Peyer's patch (tissue), 4 donors: ENCODE measurements at regions not wholly inside any gene's neighbourhood (a gene's known extent, or its start where the extent isn't known, plus 50 kb on each side); places are given as distances from the start of the nearest gene placed in this dataset.

ENCODE experiments used
- DNase-seq, 3 donors: peaks; one replicate each; pipeline ENCODE4 v3.0.0-alpha.2; 2017 to 2019
- H3K27ac ChIP-seq, 4 donors: fragments of 200-600 bp; sonication (generic); one replicate each; pipeline ENCODE4 v1.5.1; 2016 to 2019
- H3K27me3 ChIP-seq, 2 donors: fragments of 200-600 bp; sonication (generic); one replicate each; pipeline ENCODE4 v1.5.1; 2019
- H3K36me3 ChIP-seq, 3 donors: fragments of 200-600 bp; sonication (generic); one replicate each; pipeline ENCODE4 v1.5.1; 2016 to 2019
- H3K4me1 ChIP-seq, 4 donors: fragments of 200-600 bp; sonication (generic); one replicate each; pipeline ENCODE4 v1.5.1; 2016 to 2019
- H3K4me3 ChIP-seq, 4 donors: fragments of 200-600 bp; sonication (generic); 1 replicate in 3 of 4; 2 replicates in 1 of 4; pipeline ENCODE4 v1.5.1; 2016 to 2019; ENCODE audit warnings: mild to moderate bottlenecking in 1 of 4
- H3K9me3 ChIP-seq, 4 donors: fragments of 200-600 bp; sonication (generic); one replicate each; pipeline ENCODE4 v1.5.1; 2016 to 2019; ENCODE audit warnings: mild to moderate bottlenecking in 1 of 4
- POLR2A ChIP-seq, 2 donors: fragments of 450-650 bp; IDR thresholded peaks; one replicate each; pipeline ENCODE4 v1.5.1; 2017; ENCODE audit warnings: antibody characterized with exemption in 2 of 2, mild to moderate bottlenecking in 2 of 2, moderate library complexity in 2 of 2
- TF ChIP-seq, protein P1 (sequence below), 6 experiments: fragments of 450-650 bp in 4 of 6; fragments of 200-600 bp in 2 of 6; sonication (generic) in 1 of 6; IDR thresholded peaks; one replicate each; pipeline ENCODE4 v1.5.1; 2017 to 2019; ENCODE audit warnings: antibody characterized with exemption in 6 of 6, mild to moderate bottlenecking in 3 of 6, moderate library complexity in 1 of 6

DNA sequence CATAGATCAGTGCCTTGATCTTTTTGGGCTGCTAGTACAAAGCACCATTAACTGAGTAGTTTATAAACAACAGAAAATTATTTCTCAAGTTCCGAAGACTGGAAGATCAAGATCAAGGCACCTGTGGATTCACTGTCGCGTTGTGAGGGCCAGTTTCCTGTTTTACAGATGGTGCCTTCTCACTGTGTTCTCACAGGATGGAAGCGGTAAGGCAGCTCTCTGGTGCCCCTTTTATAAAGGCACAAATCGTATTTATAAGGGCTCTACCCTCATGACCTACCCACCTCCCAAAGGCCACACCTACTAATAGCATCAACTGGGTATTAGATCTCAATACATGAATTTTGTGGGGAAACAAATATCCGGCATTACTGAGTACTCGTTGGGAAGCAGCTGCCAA, 729.5 kb upstream of the SLC39A10 start:
- DNase-seq: no peak
- no peaks in the 10 kb centered on the region for H3K27me3 ChIP-seq
- no peaks in the 10 kb centered on the region for H3K36me3 ChIP-seq
- H3K9me3 ChIP-seq: no peaks in the 10 kb centered on the region
- H3K27ac ChIP-seq: no peak overlapping the region
- H3K4me3 ChIP-seq: no peak overlapping the region
- H3K4me1 ChIP-seq: no peaks in the 10 kb centered on the region
- TF ChIP-seq, protein P1, sequence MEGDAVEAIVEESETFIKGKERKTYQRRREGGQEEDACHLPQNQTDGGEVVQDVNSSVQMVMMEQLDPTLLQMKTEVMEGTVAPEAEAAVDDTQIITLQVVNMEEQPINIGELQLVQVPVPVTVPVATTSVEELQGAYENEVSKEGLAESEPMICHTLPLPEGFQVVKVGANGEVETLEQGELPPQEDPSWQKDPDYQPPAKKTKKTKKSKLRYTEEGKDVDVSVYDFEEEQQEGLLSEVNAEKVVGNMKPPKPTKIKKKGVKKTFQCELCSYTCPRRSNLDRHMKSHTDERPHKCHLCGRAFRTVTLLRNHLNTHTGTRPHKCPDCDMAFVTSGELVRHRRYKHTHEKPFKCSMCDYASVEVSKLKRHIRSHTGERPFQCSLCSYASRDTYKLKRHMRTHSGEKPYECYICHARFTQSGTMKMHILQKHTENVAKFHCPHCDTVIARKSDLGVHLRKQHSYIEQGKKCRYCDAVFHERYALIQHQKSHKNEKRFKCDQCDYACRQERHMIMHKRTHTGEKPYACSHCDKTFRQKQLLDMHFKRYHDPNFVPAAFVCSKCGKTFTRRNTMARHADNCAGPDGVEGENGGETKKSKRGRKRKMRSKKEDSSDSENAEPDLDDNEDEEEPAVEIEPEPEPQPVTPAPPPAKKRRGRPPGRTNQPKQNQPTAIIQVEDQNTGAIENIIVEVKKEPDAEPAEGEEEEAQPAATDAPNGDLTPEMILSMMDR (IDR thresholded peaks at IDR 0.05): no peak
- no peak for TF ChIP-seq POLR2A (IDR thresholded peaks at IDR 0.05)

DNA sequence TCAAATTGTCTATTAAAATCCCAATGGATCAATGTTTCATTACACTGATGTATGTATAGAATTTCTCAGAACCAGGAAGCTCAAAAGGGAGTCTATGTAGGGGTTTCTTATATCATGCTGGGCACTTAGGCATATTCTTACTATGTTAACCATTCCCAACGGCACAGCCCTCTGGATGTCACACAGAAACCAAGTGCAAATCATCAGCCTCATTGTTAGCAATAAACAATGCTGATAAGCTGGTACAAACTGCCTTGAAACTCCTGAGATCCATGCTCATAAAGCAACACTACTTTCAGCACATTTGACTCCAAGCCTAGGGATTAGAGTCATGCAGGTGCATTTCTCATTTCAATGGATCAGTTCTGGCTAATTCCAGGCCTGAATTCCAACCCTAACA, 730.2 kb upstream of the SLC39A10 start:
- no peaks in the 10 kb centered on the region for H3K4me1 ChIP-seq
- TF ChIP-seq, protein P1 (IDR thresholded peaks at IDR 0.05): no peak
- TF ChIP-seq POLR2A (IDR thresholded peaks at IDR 0.05): no peak
- no peaks in the 10 kb centered on the region for H3K9me3 ChIP-seq
- no peaks in the 10 kb centered on the region for H3K36me3 ChIP-seq
- no peak overlapping the region for H3K4me3 ChIP-seq
- no peak for DNase-seq
- no peak overlapping the region for H3K27ac ChIP-seq
- no peaks in the 10 kb centered on the region for H3K27me3 ChIP-seq

DNA sequence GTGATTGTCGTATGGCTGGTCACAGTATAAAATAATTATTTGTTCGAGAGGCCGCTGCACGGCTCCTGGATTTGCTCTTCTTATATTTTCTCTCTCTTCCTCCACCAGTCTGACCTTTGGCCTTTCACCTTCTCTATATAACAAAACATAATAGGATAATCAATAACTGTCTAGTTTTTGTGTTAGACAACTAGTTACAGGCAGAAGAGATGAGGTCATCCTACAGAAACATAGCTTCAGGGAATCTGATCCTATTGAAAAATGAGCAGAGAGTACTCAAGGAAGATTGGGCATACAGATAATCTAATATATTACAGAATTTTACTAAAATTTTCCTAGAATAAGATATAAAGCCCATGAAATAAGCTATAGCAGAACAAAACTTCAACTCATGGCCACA, 731.3 kb upstream of the SLC39A10 start:
- Histone ChIP-seq H3K9me3 (no peaks in the 10 kb centered on the region), H3K27ac (no peak overlapping the region), H3K27me3 (no peaks in the 10 kb centered on the region), H3K4me1 (no peaks in the 10 kb centered on the region), H3K4me3 (no peak overlapping the region), H3K36me3 (no peaks in the 10 kb centered on the region)
- TF ChIP-seq, protein P1 (IDR thresholded peaks at IDR 0.05): no peak
- TF ChIP-seq POLR2A (IDR thresholded peaks at IDR 0.05): no peak
- no peak for DNase-seq

DNA sequence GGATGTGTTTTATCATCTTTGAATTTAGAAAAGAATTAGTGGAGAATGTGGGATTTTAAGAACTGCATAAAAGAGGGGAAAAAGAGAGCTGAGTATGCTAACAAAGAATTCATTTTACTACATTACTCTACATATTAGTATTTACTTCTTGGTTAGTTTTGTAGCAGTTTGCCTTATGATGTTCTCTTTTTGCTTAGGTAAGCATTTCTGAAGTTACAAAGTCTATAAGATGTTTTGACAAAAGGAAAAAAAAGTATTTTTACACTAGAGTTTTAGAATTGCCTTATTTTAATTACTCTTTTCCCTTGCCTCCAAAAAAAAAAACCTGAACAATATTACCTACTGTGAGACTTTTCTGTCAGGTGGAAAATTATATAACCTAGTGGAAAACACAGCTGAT, 739.5 kb upstream of the SLC39A10 start:
- TF ChIP-seq, protein P1 (IDR thresholded peaks at IDR 0.05): no peak
- TF ChIP-seq POLR2A (IDR thresholded peaks at IDR 0.05): no peak
- no peak overlapping the region for H3K4me3 ChIP-seq
- DNase-seq: no peak
- H3K36me3 ChIP-seq: no peaks in the 10 kb centered on the region
- no peaks in the 10 kb centered on the region for H3K27me3 ChIP-seq
- no peaks in the 10 kb centered on the region for H3K4me1 ChIP-seq
- no peaks in the 10 kb centered on the region for H3K9me3 ChIP-seq
- H3K27ac ChIP-seq: no peak overlapping the region

- TF ChIP-seq, protein P1 (IDR thresholded peaks at IDR 0.05): no peak
- TF ChIP-seq POLR2A (IDR thresholded peaks at IDR 0.05): no peak
These were observed 741.5 kb upstream of the SLC39A10 start for GRCh38 chr2:194915485-194915884.

GRCh38 chr2:194907569-194907968, 749.5 kb upstream of the SLC39A10 start:
- no peak for DNase-seq
- Histone ChIP-seq H3K36me3 (no peaks in the 10 kb centered on the region), H3K4me3 (no peak overlapping the region), H3K27ac (no peak overlapping the region), H3K27me3 (no peaks in the 10 kb centered on the region), H3K4me1 (no peaks in the 10 kb centered on the region), H3K9me3 (no peaks in the 10 kb centered on the region)
- TF ChIP-seq POLR2A (IDR thresholded peaks at IDR 0.05): no peak
- TF ChIP-seq, protein P1 (IDR thresholded peaks at IDR 0.05): no peak

More at GRCh38 chr2:194915485-194915884, 741.5 kb upstream of the SLC39A10 start:
- no peak for DNase-seq
- Histone ChIP-seq H3K9me3 (no peaks in the 10 kb centered on the region), H3K4me3 (no peak overlapping the region), H3K4me1 (no peaks in the 10 kb centered on the region), H3K27ac (no peak overlapping the region), H3K27me3 (no peaks in the 10 kb centered on the region), H3K36me3 (no peaks in the 10 kb centered on the region)
